ENCODE measurements at regions not wholly inside any gene's neighbourhood (a gene's known extent, or its start where the extent isn't known, plus 50 kb on each side); places are given as distances from the start of the nearest gene placed in this dataset.

- Histone ChIP-seq H3K9ac (ENCODE audit: low read depth in 1 of 3, low read length in 3 of 3) (no peak overlapping the region), H3K27me3 (ENCODE audit: control insufficient read depth in 3 of 3, insufficient read depth in 3 of 3, low read length in 3 of 3) (no peaks in the 10 kb centered on the region), H3K9me3 (ENCODE audit: control insufficient read depth in 3 of 3, low read length in 3 of 3) (no peaks in the 10 kb centered on the region), H3K4me3 (ENCODE audit: low read length in 3 of 3) (no peak overlapping the region), H3K4me1 (ENCODE audit: control insufficient read depth in 3 of 3, insufficient read depth in 3 of 3, low read length in 3 of 3) (no peaks in the 10 kb centered on the region), H3K36me3 (ENCODE audit: control insufficient read depth in 3 of 3, insufficient read depth in 3 of 3, low read length in 3 of 3) (no peaks in the 10 kb centered on the region), H3K27ac (ENCODE audit: low read depth, low read length) (no peak overlapping the region)
These were observed 955.9 kb upstream of the EYS start for GRCh38 chr6:66662721-66663507.

GRCh38 chr6:66662196-66662595 is 955.2 kb upstream of the EYS start:
- H3K4me3 ChIP-seq (ENCODE audit: low read length in 3 of 3), result no peak overlapping the region
- H3K4me1 ChIP-seq (ENCODE audit: control insufficient read depth in 3 of 3, insufficient read depth in 3 of 3, low read length in 3 of 3), result no peaks in the 10 kb centered on the region
- H3K27me3 ChIP-seq (ENCODE audit: control insufficient read depth in 3 of 3, insufficient read depth in 3 of 3, low read length in 3 of 3), result no peaks in the 10 kb centered on the region
- H3K36me3 ChIP-seq (ENCODE audit: control insufficient read depth in 3 of 3, insufficient read depth in 3 of 3, low read length in 3 of 3), result no peaks in the 10 kb centered on the region
- no peak overlapping the region for H3K9ac ChIP-seq (ENCODE audit: low read depth in 1 of 3, low read length in 3 of 3)
- H3K27ac ChIP-seq (ENCODE audit: low read depth, low read length), result no peak overlapping the region
- H3K9me3 ChIP-seq (ENCODE audit: control insufficient read depth in 3 of 3, low read length in 3 of 3), result no peaks in the 10 kb centered on the region

GRCh38 chr6:66655420-66655819 is 948.4 kb upstream of the EYS start:
- H3K9ac ChIP-seq (ENCODE audit: low read depth in 1 of 3, low read length in 3 of 3), result no peak overlapping the region
- no peaks in the 10 kb centered on the region for H3K36me3 ChIP-seq (ENCODE audit: control insufficient read depth in 3 of 3, insufficient read depth in 3 of 3, low read length in 3 of 3)
- H3K27me3 ChIP-seq (ENCODE audit: control insufficient read depth in 3 of 3, insufficient read depth in 3 of 3, low read length in 3 of 3), result no peaks in the 10 kb centered on the region
- no peak overlapping the region for H3K4me3 ChIP-seq (ENCODE audit: low read length in 3 of 3)
- no peak overlapping the region for H3K27ac ChIP-seq (ENCODE audit: low read depth, low read length)
- H3K4me1 ChIP-seq (ENCODE audit: control insufficient read depth in 3 of 3, insufficient read depth in 3 of 3, low read length in 3 of 3), result no peaks in the 10 kb centered on the region
- peaks cover 0 to 2% (median 0%) of the 10 kb centered on the region in 3 donors for H3K9me3 ChIP-seq (ENCODE audit: control insufficient read depth in 3 of 3, low read length in 3 of 3)

GRCh38 chr6:66638518-66638917 is 931.5 kb upstream of the EYS start:
- no peak overlapping the region for H3K27ac ChIP-seq (ENCODE audit: low read depth, low read length)
- H3K27me3 ChIP-seq (ENCODE audit: control insufficient read depth in 3 of 3, insufficient read depth in 3 of 3, low read length in 3 of 3), result no peaks in the 10 kb centered on the region
- H3K36me3 ChIP-seq (ENCODE audit: control insufficient read depth in 3 of 3, insufficient read depth in 3 of 3, low read length in 3 of 3), result no peaks in the 10 kb centered on the region
- peaks cover 0 to 2% (median 0%) of the 10 kb centered on the region in 3 donors for H3K9me3 ChIP-seq (ENCODE audit: control insufficient read depth in 3 of 3, low read length in 3 of 3)
- no peak overlapping the region for H3K4me3 ChIP-seq (ENCODE audit: low read length in 3 of 3)
- no peaks in the 10 kb centered on the region for H3K4me1 ChIP-seq (ENCODE audit: control insufficient read depth in 3 of 3, insufficient read depth in 3 of 3, low read length in 3 of 3)
- no peak overlapping the region for H3K9ac ChIP-seq (ENCODE audit: low read depth in 1 of 3, low read length in 3 of 3)

- Histone ChIP-seq H3K9ac (ENCODE audit: low read depth in 1 of 3, low read length in 3 of 3) (no peak overlapping the region), H3K27ac (ENCODE audit: low read depth, low read length) (no peak overlapping the region), H3K4me1 (ENCODE audit: control insufficient read depth in 3 of 3, insufficient read depth in 3 of 3, low read length in 3 of 3) (no peaks in the 10 kb centered on the region), H3K27me3 (ENCODE audit: control insufficient read depth in 3 of 3, insufficient read depth in 3 of 3, low read length in 3 of 3) (no peaks in the 10 kb centered on the region), H3K9me3 (ENCODE audit: control insufficient read depth in 3 of 3, low read length in 3 of 3) (peaks cover 0 to 2% (median 0%) of the 10 kb centered on the region in 3 donors), H3K4me3 (ENCODE audit: low read length in 3 of 3) (no peak overlapping the region), H3K36me3 (ENCODE audit: control insufficient read depth in 3 of 3, insufficient read depth in 3 of 3, low read length in 3 of 3) (no peaks in the 10 kb centered on the region)
These were observed 931.1 kb upstream of the EYS start for GRCh38 chr6:66638099-66638498.

- H3K27ac ChIP-seq (ENCODE audit: low read depth, low read length), result no peak overlapping the region
- H3K9ac ChIP-seq (ENCODE audit: low read depth in 1 of 3, low read length in 3 of 3), result no peak overlapping the region
- H3K27me3 ChIP-seq (ENCODE audit: control insufficient read depth in 3 of 3, insufficient read depth in 3 of 3, low read length in 3 of 3), result no peaks in the 10 kb centered on the region
- H3K4me3 ChIP-seq (ENCODE audit: low read length in 3 of 3), result no peak overlapping the region
- H3K36me3 ChIP-seq (ENCODE audit: control insufficient read depth in 3 of 3, insufficient read depth in 3 of 3, low read length in 3 of 3), result no peaks in the 10 kb centered on the region
- no peaks in the 10 kb centered on the region for H3K9me3 ChIP-seq (ENCODE audit: control insufficient read depth in 3 of 3, low read length in 3 of 3)
- no peaks in the 10 kb centered on the region for H3K4me1 ChIP-seq (ENCODE audit: control insufficient read depth in 3 of 3, insufficient read depth in 3 of 3, low read length in 3 of 3)
These were observed 921.9 kb upstream of the EYS start for GRCh38 chr6:66628917-66629316.

- H3K27ac ChIP-seq (ENCODE audit: low read depth, low read length), result no peak overlapping the region
- H3K4me1 ChIP-seq (ENCODE audit: control insufficient read depth in 3 of 3, insufficient read depth in 3 of 3, low read length in 3 of 3), result no peaks in the 10 kb centered on the region
- H3K36me3 ChIP-seq (ENCODE audit: control insufficient read depth in 3 of 3, insufficient read depth in 3 of 3, low read length in 3 of 3), result no peaks in the 10 kb centered on the region
- no peaks in the 10 kb centered on the region for H3K9me3 ChIP-seq (ENCODE audit: control insufficient read depth in 3 of 3, low read length in 3 of 3)
- H3K4me3 ChIP-seq (ENCODE audit: low read length in 3 of 3), result no peak overlapping the region
- no peak overlapping the region for H3K9ac ChIP-seq (ENCODE audit: low read depth in 1 of 3, low read length in 3 of 3)
- H3K27me3 ChIP-seq (ENCODE audit: control insufficient read depth in 3 of 3, insufficient read depth in 3 of 3, low read length in 3 of 3), result no peaks in the 10 kb centered on the region
These were observed 916.0 kb upstream of the EYS start for GRCh38 chr6:66623050-66623449.

GRCh38 chr6:66605971-66606370 is 898.9 kb upstream of the EYS start:
- H3K36me3 ChIP-seq (ENCODE audit: control insufficient read depth in 3 of 3, insufficient read depth in 3 of 3, low read length in 3 of 3), result no peaks in the 10 kb centered on the region
- H3K9me3 ChIP-seq (ENCODE audit: control insufficient read depth in 3 of 3, low read length in 3 of 3), result no peaks in the 10 kb centered on the region
- no peak overlapping the region for H3K9ac ChIP-seq (ENCODE audit: low read depth in 1 of 3, low read length in 3 of 3)
- H3K27ac ChIP-seq (ENCODE audit: low read depth, low read length), result no peak overlapping the region
- no peaks in the 10 kb centered on the region for H3K27me3 ChIP-seq (ENCODE audit: control insufficient read depth in 3 of 3, insufficient read depth in 3 of 3, low read length in 3 of 3)
- no peaks in the 10 kb centered on the region for H3K4me1 ChIP-seq (ENCODE audit: control insufficient read depth in 3 of 3, insufficient read depth in 3 of 3, low read length in 3 of 3)
- no peak overlapping the region for H3K4me3 ChIP-seq (ENCODE audit: low read length in 3 of 3)

GRCh38 chr6:66605011-66605410 is 898.0 kb upstream of the EYS start:
- Histone ChIP-seq H3K27ac (ENCODE audit: low read depth, low read length) (no peak overlapping the region), H3K9me3 (ENCODE audit: control insufficient read depth in 3 of 3, low read length in 3 of 3) (no peaks in the 10 kb centered on the region), H3K4me1 (ENCODE audit: control insufficient read depth in 3 of 3, insufficient read depth in 3 of 3, low read length in 3 of 3) (no peaks in the 10 kb centered on the region), H3K4me3 (ENCODE audit: low read length in 3 of 3) (no peak overlapping the region), H3K9ac (ENCODE audit: low read depth in 1 of 3, low read length in 3 of 3) (no peak overlapping the region), H3K27me3 (ENCODE audit: control insufficient read depth in 3 of 3, insufficient read depth in 3 of 3, low read length in 3 of 3) (no peaks in the 10 kb centered on the region), H3K36me3 (ENCODE audit: control insufficient read depth in 3 of 3, insufficient read depth in 3 of 3, low read length in 3 of 3) (no peaks in the 10 kb centered on the region)

- no peaks in the 10 kb centered on the region for H3K27me3 ChIP-seq (ENCODE audit: control insufficient read depth in 3 of 3, insufficient read depth in 3 of 3, low read length in 3 of 3)
- H3K36me3 ChIP-seq (ENCODE audit: control insufficient read depth in 3 of 3, insufficient read depth in 3 of 3, low read length in 3 of 3), result no peaks in the 10 kb centered on the region
- no peaks in the 10 kb centered on the region for H3K9me3 ChIP-seq (ENCODE audit: control insufficient read depth in 3 of 3, low read length in 3 of 3)
- no peak overlapping the region for H3K9ac ChIP-seq (ENCODE audit: low read depth in 1 of 3, low read length in 3 of 3)
- H3K4me1 ChIP-seq (ENCODE audit: control insufficient read depth in 3 of 3, insufficient read depth in 3 of 3, low read length in 3 of 3), result no peaks in the 10 kb centered on the region
- no peak overlapping the region for H3K4me3 ChIP-seq (ENCODE audit: low read length in 3 of 3)
- H3K27ac ChIP-seq (ENCODE audit: low read depth, low read length), result no peak overlapping the region
These were observed 892.5 kb upstream of the EYS start for GRCh38 chr6:66599541-66599940.
